Mammary epithelial cell (primary cell): ENCODE measurements at regions not wholly inside any gene's neighbourhood (a gene's known extent, or its start where the extent isn't known, plus 50 kb on each side); places are given as distances from the start of the nearest gene placed in this dataset.

Source experiments
- CTCF ChIP-seq, 2 donors: IDR thresholded peaks in 1 of 2; conservative IDR thresholded peaks in 1 of 2; 2 replicates each; pipeline ENCODE4 v1.5.1; 2011 to 2012; ENCODE audit warnings: inconsistent platforms in 2 of 2, low read length in 2 of 2, mild to moderate bottlenecking in 2 of 2, control low read depth in 1 of 2, low read depth in 1 of 2; ENCODE audit not compliant: insufficient read depth in 1 of 2; ENCODE audit errors: extremely low read depth in 1 of 2
- EZH2 ChIP-seq: IDR thresholded peaks from 2 replicates; pipeline ENCODE4 v1.6.1; 2012; ENCODE audit warnings: low read length, inconsistent platforms, borderline replicate concordance

GRCh38 chr9:6113819-6114218, 98.4 kb upstream of the RANBP6 start:
- TF ChIP-seq EZH2 (no peak), CTCF (conservative IDR thresholded peaks at IDR 0.05 in 1 of 2, IDR thresholded peaks at IDR 0.05 in 1 of 2; ENCODE audit: extremely low read depth in 1 of 2, insufficient read depth in 1 of 2, low read depth in 1 of 2, low read length in 2 of 2) (no peak)
